NCI-H748 (cell line): ENCODE measurements at regions not wholly inside any gene's neighbourhood (a gene's known extent, or its start where the extent isn't known, plus 50 kb on each side); places are given as distances from the start of the nearest gene placed in this dataset.
"Not testable (repeated sequence)": the region's sequence is repeated elsewhere in the genome, so short reads cannot be mapped to it uniquely, and the experiment has no call there.

Experiments used
- DNase-seq: peaks from one replicate; lab custom pipeline; 2025; ENCODE audit not compliant: unreplicated experiment; lab: John Stamatoyannopoulos, UW

GRCh38 chr4:14340321-14340720, 662.0 kb upstream of the CPEB2 start:
- no peak for DNase-seq

DNA sequence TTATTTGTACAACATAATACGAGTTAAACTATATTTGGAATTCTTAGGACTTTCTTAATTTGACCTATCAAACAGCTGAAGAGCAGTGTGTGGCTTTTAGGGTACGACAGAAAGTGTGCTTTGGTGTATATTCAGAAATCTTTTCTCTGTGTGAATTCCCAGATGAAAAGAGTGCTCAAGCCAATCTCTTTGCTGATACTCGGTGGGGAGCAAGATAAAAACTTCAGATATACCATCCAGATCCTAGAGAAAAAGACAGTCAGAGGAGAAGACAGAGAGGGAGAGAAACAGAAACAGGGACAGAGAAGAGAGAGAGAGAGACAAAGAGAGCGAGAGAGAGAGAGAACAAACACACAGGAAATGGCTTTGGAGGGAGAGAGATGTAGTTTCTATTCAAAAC, 658.3 kb upstream of the CPEB2 start:
- no peak for DNase-seq

- no peak for DNase-seq
These were observed 656.9 kb upstream of the CPEB2 start for GRCh38 chr4:14345356-14345775.

GRCh38 chr4:14347526-14347925, 654.8 kb upstream of the CPEB2 start:
- DNase-seq: no peak

DNA sequence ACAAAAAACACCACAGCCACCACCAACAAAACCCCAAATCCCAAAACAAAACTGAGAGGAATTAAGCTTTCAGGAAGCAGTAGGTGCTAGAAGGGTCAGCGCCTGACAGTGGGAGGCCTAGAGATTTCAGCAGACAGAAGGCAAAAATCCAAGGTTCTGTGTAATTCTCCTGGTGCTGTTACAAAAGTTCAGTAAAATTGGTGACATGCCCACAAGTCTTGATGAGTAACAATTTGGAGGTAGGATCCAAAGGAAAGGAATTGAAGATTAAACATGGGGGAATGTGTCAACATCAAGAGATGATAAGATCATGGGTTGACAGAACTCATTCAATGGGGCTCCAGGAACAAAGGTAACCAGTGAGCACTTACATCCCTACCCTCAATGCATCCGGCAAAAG, 653.8 kb upstream of the CPEB2 start:
- no peak for DNase-seq

DNA sequence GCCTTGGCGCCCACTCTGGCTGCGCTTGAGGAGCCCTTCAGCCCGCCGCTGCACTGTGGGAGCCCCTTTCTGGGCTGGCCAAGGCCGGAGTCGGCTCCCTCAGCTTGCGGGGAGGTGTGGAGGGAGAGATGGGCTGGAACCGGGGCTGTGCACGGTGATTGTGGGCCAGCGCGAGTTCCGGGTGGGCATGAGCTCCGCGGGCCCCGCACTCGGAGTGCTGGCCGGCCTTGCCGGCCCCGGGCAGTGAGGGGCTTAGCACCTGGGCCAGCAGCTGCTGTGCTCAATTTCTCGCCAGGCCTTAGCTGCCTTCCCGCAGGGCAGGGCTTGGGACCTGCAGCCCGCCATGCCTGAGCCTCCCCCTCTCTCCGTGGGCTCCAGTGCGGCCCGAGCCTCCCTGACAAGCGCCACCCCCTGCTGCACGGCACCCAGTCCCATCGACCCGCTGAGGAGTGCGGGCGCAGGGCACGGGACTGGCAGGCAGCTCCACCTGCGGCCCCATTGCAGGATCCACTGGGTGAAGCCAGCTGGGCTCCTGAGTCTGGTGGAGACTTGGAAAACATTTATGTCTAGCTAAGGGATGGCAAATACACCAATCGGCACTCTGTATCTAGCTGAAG, 643.6 kb upstream of the CPEB2 start:
- not testable (repeated sequence) for DNase-seq

DNA sequence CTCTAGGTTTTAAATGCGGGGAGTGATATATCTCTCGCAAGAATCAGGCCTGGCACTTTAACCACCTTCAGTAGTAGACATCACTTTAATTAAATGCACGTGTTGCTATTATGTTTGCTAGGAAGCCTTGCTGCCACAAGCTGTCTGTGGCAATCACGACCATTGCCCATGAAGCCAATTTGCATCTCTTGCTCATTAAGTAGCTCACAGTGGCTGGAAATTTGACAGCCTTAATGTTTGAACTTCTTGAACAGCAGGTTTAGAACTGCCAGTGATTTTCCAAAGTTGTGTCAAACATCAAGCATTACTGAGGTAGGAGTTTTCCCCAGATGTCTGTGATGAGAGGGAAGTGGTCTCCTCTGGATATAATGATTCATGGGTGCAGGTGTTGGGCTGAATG, 642.3 kb upstream of the CPEB2 start:
- DNase-seq: no peak

DNA sequence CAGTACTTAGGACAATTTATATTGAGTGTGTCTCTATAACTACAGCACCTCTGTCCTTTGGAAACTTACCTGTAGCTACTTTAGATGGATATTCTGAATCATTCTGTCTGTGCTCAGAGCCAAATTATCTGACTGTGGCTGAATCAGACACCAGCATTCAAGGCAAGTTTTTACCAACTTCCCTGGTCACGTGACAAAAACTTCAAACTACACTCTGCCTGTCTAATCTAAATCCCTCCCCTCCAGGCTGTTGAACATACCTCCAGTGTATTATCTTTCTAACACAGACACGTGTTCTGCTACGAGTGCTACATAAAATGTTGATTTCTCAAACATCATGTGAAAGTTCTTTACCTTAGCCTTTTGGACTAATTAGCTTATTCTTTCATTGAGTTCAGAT, 641.2 kb upstream of the CPEB2 start:
- no peak for DNase-seq

DNA sequence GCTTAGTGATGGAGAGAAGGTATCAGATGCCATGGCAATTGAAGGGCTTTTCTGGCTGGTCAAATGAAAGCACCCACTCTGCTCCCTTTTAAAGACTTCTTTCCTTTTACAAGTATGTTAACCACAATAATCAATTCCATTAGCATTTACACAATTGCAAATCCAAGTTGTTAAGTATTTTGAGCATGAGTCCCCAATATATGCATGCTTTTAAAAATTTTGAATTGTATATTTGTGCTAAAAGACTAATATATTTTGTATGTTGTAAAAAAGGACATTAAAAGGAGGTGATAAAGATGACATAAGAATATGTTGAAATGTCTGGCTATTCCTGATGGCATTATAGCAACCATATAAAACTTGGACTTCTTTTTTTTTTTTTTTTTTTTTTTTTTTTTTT, 639.9 kb upstream of the CPEB2 start:
- DNase-seq: no peak

DNA sequence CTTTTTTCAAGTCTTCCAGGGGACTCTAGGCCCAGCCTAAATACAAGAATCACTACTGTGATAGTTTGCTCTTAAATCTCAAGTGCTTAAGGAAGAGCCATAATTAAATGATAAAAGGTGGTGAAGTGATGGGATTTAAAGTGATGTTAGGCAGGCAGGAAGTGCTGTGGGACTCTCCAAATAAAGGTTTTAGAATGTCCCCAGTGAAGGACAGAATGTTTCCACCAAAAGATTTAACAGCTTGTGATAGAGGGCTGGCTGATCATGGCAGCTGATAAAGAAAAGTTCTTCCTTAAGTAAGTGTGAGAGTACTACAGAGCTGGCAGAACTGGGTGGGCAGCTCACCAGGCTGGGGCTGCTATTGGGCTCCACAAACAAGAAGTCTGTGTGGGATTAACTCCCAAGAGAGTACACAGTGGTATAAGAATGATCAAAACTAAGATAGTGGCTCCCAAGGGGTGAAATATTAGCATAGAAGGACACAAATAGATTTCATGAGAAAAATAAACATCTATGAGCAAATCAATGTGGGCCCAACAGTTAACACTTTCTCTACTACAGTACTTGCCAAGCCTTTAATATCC, 637.2 kb upstream of the CPEB2 start:
- no peak for DNase-seq

- DNase-seq: no peak
These were observed 633.9 kb upstream of the CPEB2 start for GRCh38 chr4:14368391-14368790.

GRCh38 chr4:14371131-14371530, 631.1 kb upstream of the CPEB2 start:
- no peak for DNase-seq

DNA sequence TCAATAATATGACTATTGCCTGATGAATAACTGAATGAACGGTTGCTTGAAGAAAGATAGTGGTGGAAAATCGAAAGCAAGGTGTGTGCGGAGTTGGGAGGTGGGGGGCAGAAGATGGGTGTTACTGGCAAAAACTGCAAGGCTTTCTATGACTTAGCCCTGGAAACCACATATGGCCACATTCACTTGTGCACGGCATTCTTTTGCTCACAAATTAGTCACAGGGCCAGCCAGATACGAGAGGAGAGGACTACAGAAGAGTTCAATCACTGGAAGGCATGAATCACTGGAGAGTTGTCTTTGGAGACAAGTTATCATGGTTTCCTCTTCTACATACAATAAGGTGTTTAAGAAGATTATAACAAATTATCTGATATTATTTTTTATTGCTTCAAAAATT, 626.5 kb upstream of the CPEB2 start:
- no peak for DNase-seq

- DNase-seq: no peak
These were observed 623.1 kb upstream of the CPEB2 start for GRCh38 chr4:14379183-14379582.

DNA sequence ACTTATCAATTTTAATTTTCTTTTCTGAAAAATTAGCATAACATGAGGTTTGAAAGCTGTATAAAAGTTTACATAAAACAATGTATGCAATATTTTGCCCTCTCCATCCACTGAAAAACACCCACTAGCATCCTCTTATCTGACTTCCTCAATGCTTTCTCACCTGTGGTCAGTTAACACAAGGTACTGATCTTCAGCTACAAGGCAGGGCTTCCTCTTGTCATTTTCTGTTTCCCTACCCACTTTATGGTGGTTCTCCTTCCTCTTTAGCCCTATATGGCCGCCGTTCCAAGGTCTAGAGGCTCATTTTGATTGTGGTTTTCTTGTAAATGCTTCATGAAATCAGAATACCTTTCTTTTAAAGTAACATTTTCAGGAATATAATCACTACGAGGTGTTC, 618.6 kb upstream of the CPEB2 start:
- DNase-seq: no peak

- DNase-seq: no peak
These were observed 617.5 kb upstream of the CPEB2 start for GRCh38 chr4:14384824-14385223.

DNA sequence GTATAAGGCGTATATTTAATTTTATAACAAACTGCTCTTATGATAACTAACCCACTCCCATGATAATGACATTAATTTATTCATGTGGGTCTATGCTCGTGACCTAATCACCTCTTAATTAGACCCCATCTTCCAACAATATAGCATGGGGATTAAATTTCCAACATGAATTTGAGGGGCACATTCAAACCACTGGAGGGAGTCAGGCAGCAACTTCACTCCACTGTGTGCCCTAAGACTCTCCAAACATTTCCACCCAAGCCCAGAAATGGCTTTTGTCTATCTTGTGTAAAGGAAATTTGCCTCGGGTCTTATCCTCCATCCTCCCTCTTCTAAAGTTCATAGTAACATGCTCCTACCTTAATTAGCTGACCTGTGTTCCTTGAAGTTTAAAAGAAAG, 616.1 kb upstream of the CPEB2 start:
- peak; percentile 2 for DNase-seq

- no peak for DNase-seq
These were observed 614.6 kb upstream of the CPEB2 start for GRCh38 chr4:14387647-14388046.

DNA sequence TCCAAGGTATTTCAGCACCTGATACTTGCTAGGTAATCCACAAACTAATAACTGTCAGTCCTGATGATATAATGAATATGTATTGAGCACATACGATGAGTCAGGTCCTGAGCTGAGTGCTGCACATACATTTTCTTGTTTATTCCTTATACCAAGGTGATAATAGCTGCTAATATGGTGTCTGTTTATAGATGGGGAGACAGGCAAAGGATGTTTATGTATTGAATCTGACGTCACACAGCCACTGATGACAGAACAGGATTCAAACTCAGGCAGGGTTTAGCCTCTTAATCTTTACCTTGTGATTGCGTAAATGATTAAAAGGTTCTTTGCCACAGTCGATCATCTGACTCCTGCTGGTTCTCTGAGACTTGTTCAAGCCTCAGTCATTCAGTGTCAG, 609.9 kb upstream of the CPEB2 start:
- no peak for DNase-seq

- DNase-seq: no peak
These were observed 606.1 kb upstream of the CPEB2 start for GRCh38 chr4:14396183-14396582.

DNA sequence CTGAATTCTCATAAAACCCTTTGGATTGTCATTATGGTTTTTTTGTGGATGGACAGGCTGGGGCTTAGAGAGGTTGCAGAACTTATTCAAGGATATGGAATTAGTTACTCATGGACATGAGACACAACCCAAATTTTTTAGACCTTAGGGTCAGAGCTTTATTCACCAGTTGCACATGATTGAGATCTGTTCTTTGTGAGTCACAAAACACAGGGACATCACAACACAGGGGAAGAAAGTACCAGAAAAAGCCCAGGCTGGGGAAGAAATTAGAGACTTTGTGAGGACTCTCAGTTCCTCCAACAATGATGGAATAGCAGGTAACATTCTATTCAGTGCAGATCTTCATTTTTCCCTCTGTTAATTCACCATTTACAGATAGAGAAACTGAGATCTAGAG, 602.4 kb upstream of the CPEB2 start:
- no peak for DNase-seq

DNA sequence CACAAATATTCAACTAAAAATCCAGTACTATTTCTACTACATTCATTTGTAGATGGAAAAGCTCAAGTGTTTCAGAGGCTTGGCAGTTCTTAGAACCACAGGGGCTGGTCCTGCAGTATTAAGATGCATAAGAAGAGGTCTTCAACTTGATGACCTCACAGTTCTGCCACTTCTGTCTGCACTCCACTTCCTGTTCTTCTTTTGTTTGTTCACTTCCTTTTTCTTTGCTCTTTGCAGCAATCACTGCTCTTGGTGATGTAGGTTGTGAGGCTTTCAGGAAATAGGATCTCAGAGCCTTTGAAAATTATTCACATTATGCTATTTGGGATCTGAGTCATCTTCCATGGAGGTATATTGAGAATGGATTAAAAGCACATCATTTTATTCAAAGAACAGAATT, 602.0 kb upstream of the CPEB2 start:
- DNase-seq: no peak

DNA sequence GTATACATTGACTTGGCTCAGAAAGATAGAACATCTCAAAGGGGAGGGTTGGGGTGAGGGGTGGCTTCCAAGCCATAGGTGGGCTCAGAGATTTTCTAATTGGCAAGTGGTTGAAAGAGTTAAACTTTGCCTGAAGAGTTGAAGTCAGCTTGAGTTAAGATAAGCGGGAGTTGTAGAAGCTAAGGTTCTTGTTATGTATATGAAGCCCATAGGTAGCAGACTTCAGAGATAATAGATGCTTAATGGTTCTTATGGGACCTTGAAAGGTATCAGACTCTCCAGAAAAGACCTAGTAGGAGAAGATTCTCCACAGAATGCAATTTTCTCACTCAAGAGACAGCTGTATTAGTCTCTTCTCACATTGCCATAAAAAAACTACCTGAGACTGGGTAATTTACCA, 599.1 kb upstream of the CPEB2 start:
- no peak for DNase-seq
